Inferior parietal cortex (tissue), 1 donor: ENCODE measurements at regions not wholly inside any gene's neighbourhood (a gene's known extent, or its start where the extent isn't known, plus 50 kb on each side); places are given as distances from the start of the nearest gene placed in this dataset.

Experiments used
- DNase-seq: peaks from one replicate; pipeline ENCODE4 v3.0.0-alpha.2; 2016; ENCODE audit errors: extremely low spot score

DNA sequence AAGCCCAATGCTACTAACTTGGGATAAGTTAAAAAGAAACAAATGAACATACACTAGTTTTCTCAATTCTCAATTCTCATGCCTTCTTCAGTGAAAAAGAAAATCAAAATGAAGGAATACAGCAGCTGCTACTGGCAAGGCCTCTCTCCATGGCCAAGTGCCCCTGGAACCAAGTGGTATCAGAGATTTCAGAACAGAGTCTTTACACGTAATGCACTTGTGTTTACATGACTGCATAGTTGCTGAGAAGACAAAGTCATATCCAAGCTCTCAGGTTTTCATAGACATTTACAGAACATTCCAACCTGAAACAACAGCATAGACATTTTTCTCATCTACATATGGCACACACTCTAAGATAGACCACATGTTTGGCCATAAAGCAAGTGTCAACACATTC is 789.9 kb downstream of the CBLN2 start:
- no peak for DNase-seq

DNA sequence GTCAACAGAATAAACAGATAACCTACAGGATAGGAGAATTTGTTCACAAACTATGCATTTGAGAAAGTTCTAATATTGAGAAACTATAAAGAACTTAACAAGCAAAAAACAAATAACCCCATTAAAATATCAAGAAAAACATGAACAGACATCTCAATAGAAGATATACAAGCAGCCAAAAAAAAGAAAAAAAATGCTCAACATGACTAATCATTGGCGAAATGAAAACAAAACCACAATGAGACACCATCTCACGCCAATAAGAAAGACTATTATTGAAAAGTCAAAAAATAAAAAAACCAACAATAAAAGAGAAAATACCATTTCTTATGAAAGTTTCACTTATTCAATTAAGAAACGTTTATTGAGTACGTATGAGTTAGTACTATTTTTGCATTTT is 800.5 kb downstream of the CBLN2 start:
- no peak for DNase-seq

- DNase-seq: no peak
Measured at GRCh38 chr18:71729611-71730010, 814.5 kb downstream of the CBLN2 start.

- no peak for DNase-seq
Measured at GRCh38 chr18:71727909-71728308, 816.2 kb downstream of the CBLN2 start.

- no peak for DNase-seq
Measured at GRCh38 chr18:71725256-71725655, 818.9 kb downstream of the CBLN2 start.

DNA sequence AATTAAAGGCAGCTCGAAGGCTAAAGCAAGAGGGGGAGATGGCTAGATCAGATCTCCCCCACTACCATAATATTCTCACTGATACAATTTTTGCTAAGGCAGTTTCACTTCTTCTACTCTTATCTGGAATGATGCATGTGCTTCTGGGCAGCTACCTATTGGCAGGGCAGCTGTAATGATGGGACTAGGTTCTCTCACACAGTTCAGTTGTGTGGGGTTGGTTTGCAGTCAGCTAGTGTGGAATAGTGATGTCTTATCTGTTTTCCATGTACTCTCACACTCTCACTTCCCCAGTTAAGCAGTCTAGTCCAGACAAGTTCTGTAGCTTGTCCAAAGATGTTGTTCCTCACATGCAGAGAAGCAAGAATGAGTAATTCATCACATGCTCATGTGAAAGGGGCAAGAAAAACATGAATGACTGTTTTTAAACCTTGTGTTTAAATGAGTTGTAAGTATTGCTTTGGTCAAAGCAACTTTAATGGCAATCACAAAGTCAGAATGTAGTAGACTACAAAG is 836.1 kb downstream of the CBLN2 start:
- DNase-seq: no peak

GRCh38 chr18:71707400-71707799 is 836.7 kb downstream of the CBLN2 start:
- DNase-seq: no peak

- no peak for DNase-seq
Measured at GRCh38 chr18:71689416-71690160, 854.6 kb downstream of the CBLN2 start.

GRCh38 chr18:71682591-71682990 is 861.6 kb downstream of the CBLN2 start:
- DNase-seq: no peak

DNA sequence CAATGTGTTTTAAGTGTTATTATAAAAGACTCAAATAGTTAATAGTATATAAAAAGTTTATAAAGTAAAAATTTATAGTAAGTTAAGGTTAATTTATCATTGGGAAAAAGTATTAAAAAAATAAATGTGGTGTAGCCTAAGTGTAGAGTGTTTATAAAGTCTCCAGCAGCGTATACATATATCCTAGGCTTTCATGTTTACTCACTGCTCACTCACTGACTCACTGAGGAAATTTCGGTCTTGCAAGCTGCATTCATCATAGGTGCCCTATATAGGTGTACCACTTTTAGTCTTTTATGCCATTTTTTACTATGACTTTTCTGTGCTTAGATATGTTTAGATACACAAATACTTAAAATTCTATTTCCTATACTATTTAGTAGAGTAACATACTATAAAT is 866.0 kb downstream of the CBLN2 start:
- no peak for DNase-seq

GRCh38 chr18:71673954-71674353 is 870.2 kb downstream of the CBLN2 start:
- DNase-seq: no peak

GRCh38 chr18:71673498-71673897 is 870.6 kb downstream of the CBLN2 start:
- DNase-seq: no peak

DNA sequence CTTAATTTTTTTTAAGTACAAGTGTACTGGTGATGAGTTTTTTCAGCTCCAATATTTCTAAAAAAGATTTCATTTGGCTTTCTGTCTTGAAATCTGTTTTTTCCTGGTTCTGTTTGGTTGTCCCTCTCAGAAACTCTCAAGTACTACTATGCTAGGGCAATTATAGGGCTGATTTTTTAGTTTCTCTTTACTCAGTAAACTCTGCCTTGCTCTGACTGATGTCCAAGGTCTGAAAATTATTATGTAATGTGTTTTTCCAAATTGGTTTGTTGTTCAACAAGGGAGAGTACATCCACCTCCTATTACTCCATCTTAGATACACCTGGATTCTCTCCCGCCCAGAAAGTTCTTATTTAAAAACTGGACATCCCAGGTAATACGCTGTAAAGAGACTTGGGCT is 877.7 kb downstream of the CBLN2 start:
- DNase-seq: no peak

- DNase-seq: no peak
Measured at GRCh38 chr18:71665131-71665530, 879.0 kb downstream of the CBLN2 start.

GRCh38 chr18:71643822-71644221 is 900.3 kb downstream of the CBLN2 start:
- no peak for DNase-seq

GRCh38 chr18:71630696-71631095 is 913.4 kb downstream of the CBLN2 start:
- no peak for DNase-seq

- DNase-seq: no peak
Measured at GRCh38 chr18:71625556-71626090, 918.5 kb downstream of the CBLN2 start.

GRCh38 chr18:71598374-71598773 is 945.8 kb downstream of the CBLN2 start:
- DNase-seq: no peak

- no peak for DNase-seq
Measured at GRCh38 chr18:71597219-71597618, 946.9 kb downstream of the CBLN2 start.

- no peak for DNase-seq
Measured at GRCh38 chr18:71583252-71583651, 960.9 kb downstream of the CBLN2 start.

GRCh38 chr18:71554686-71555085 is 989.5 kb downstream of the CBLN2 start:
- DNase-seq: no peak

DNA sequence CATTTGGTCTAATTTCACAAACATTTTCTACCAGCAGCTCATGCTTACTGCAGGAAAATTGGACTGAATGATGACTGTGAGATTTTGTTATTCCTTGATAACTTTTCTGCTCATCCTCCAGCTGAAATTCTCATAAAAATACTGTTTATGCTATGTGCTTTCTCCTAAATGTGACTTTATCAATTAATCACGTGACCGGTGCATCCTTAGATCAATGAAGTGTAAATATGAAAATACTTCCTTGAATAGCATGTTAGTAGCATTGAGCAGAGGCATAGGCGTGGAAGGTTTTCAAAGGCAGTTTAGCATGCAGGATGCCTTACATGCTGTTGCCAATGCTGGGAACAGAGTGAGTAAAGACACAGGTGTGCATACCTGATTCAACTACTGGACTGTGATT is 1002.5 kb downstream of the CBLN2 start:
- no peak for DNase-seq

DNA sequence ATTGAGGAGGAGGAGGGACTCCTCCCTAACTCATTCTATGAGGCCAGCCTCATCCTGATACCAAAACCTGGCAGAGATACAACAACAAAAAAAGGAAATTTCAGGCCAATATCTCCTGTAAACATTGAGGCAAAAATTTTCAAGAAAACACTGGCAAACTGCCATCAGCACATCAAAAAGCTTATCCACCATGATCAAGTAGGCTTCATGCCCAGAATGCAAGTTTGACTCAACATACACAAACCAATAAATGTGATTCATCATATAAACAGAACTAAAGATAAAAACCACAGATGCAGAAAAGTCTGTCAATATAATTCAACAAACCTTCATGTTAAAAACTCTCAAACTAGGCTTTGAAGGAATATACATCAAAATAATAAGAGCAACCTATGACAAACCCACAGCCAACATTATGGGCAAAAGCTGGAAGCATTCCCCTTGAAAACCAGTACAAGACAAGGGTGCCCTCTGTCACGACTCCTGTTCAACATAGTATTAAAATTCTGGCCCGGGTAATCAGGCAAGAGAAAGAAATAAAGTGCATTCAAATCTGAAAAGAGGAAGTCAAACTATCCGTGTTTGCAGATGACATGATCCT is 1014.3 kb downstream of the CBLN2 start:
- no peak for DNase-seq
